GM12875 (cell line): ENCODE measurements at regions not wholly inside any gene's neighbourhood (a gene's known extent, or its start where the extent isn't known, plus 50 kb on each side); places are given as distances from the start of the nearest gene placed in this dataset.

ENCODE experiments used
- H3K4me3 ChIP-seq: one replicate; pipeline ENCODE4 v1.5.1; 2011; ENCODE audit warnings: low read depth, low read length, control low read depth
- TF ChIP-seq, protein P1 (sequence below): IDR thresholded peaks from 2 replicates; pipeline ENCODE4 v1.5.1; 2011; ENCODE audit warnings: low read depth, mild to moderate bottlenecking, control low read depth, inconsistent platforms, low read length, moderate library complexity, borderline replicate concordance; ENCODE audit not compliant: insufficient read depth

DNA sequence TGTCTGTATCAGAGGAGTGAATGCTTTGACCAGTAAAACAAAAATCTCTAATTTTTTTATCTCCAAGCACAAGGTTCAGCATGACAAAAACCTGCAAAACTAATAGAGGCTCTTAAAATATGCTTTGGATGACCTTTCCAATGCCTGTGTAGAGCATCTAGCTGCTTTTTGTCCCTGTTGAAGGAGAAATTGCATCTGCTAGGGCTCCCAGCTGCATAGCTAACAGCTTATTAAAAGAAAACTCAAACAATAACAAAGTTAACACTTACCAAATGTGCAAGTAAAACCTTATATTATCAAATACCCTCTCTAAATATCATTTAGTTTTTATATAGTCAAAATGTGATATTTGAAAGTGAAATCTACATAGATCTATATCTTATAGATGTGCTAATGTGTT is 378.6 kb downstream of the CD109 start:
- TF ChIP-seq, protein P1, sequence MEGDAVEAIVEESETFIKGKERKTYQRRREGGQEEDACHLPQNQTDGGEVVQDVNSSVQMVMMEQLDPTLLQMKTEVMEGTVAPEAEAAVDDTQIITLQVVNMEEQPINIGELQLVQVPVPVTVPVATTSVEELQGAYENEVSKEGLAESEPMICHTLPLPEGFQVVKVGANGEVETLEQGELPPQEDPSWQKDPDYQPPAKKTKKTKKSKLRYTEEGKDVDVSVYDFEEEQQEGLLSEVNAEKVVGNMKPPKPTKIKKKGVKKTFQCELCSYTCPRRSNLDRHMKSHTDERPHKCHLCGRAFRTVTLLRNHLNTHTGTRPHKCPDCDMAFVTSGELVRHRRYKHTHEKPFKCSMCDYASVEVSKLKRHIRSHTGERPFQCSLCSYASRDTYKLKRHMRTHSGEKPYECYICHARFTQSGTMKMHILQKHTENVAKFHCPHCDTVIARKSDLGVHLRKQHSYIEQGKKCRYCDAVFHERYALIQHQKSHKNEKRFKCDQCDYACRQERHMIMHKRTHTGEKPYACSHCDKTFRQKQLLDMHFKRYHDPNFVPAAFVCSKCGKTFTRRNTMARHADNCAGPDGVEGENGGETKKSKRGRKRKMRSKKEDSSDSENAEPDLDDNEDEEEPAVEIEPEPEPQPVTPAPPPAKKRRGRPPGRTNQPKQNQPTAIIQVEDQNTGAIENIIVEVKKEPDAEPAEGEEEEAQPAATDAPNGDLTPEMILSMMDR: no peak
- H3K4me3 ChIP-seq: no peak overlapping the region

DNA sequence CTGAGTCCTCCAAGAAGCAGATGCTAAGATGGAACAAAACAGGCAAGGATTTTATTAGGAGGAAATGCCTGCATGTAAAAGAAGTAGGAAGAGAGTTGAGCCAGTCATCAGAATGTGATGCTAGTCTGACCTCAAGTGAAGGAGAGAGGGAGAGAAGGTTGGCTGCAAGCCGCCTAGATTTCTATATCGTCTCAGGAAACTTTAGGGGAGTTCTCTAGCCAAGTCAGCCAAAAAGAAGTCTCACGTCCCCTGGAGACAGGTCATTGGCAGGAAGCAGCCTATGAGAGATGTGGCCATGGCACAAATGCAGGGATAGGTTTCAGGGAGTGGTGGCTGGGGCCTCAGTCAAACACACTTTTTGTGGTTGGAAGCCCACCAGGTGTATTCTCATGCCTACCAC is 378.0 kb downstream of the CD109 start:
- H3K4me3 ChIP-seq: no peak overlapping the region
- TF ChIP-seq, protein P1: no peak

DNA sequence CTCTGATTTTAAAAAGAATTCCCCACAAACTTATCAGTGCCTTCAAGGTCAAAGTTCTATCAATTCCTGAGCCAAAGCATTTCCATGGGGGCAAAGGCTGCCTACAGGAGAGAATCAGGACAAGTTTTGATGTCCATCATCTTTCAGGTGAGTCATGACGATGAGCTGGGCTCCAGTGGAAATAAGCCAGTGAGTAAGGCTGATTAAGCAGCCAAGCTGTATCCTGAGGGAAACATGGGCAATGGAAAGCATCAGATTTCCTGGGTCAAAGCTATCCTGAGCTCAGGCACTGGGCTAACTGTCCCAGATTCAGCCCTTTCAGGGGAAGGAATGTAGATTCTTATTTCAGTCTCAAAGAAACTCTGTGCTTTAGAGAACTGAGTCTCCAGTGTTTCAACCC is 377.4 kb downstream of the CD109 start:
- no peak overlapping the region for H3K4me3 ChIP-seq
- TF ChIP-seq, protein P1: no peak

DNA sequence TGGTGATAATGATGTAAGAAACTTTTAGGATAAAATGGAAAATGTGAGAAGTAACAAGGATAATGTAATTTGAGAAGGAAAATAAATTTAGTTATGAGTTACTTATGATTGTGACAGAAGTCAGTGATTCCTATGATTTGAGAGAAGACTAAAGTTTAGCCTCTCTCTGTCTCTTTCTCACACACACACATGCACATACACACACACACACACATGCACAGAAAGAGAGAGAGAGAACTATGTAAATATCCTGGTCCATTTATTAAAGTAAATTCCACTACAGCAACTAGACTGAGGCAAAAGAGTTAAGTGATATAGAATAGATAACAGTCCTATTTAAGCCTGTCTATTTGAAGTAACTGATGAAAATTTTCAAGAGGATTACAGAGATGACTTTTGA is 375.2 kb downstream of the CD109 start:
- H3K4me3 ChIP-seq: no peak overlapping the region
- TF ChIP-seq, protein P1: no peak

DNA sequence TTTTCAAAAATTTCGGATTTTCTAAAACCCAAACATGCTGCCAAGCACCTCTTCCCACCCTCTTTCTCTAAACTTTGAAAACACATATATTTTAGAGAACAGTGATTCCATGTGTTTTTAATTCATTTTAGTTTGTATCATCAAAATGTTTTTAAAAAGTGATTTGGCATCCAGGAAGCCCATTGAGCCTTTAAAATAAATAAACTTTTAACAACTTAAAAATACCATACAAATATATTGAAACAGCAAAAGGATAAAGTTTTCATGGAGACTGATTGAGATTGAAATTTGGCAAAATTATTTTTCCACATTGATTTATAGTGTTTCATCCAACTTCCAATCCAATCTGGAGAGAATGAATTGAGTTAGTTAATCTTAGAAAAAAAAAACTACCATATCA is 374.7 kb downstream of the CD109 start:
- TF ChIP-seq, protein P1: no peak
- no peak overlapping the region for H3K4me3 ChIP-seq

DNA sequence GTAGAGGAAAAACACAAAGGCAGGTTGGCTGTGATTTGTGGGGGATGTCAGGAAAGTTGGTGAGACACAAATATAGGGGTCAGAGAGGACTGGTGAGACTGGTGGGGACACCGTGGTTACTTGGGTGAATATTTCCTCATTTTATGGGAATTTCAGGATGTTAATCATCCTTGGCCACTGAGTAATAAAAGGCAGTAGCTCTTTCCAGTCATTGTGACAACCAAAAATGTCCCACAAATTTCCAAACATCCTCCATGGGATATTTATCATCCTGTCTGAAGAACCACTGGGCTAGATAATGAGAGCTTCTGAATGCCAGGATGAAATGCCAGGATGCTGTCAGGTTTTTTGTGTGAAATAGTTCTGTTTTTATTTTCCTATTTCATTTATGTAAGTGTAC is 374.1 kb downstream of the CD109 start:
- no peak overlapping the region for H3K4me3 ChIP-seq
- TF ChIP-seq, protein P1: no peak

DNA sequence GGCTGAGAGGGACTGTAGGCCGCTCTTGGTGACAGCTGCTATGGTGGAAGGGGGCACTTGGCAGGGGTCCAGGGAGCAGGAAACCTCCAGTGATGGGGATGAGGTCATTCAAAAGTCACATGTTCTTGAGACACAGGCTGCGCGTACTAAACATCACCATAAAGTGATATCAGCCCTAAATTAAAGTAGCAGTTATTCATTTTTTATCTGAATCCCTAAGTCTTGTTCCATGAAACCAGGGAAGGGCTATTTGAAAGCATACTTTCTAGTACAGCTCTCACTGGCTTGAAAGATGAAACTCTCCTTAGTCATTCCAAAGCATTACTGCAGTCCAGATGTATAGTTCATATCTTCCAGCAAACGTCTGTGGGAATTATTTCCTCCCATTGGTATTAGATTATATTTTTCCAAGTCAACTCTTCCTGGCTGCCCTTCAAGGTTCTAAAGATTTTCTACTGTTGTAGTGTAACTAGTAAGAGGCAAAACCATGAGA is 373.1 kb downstream of the CD109 start:
- H3K4me3 ChIP-seq: no peak overlapping the region

More for the DNA sequence above, 373.1 kb downstream of the CD109 start:
- TF ChIP-seq, protein P1: no peak
